Activated CD8-positive, alpha-beta memory T cell treated with anti-CD3 and anti-CD28 coated beads for 36 hours (primary cell): ENCODE measurements at regions not wholly inside any gene's neighbourhood (a gene's known extent, or its start where the extent isn't known, plus 50 kb on each side); places are given as distances from the start of the nearest gene placed in this dataset.
"Not testable (repeated sequence)": the region's sequence is repeated elsewhere in the genome, so short reads cannot be mapped to it uniquely, and the experiment has no call there.

Experiments
- CTCF ChIA-PET: fragments of 350-600 bp; sonication (Branson Sonifier 250); formaldehyde crosslinking; loops from one replicate; lab custom pipeline; 2021; ENCODE audit warnings: antibody characterized with exemption; lab: Charles Lee
- POLR2A ChIA-PET: fragments of 350-600 bp; sonication (Branson Sonifier 250); formaldehyde crosslinking; loops from one replicate; lab custom pipeline; 2021; ENCODE audit warnings: antibody characterized with exemption; lab: Charles Lee

DNA sequence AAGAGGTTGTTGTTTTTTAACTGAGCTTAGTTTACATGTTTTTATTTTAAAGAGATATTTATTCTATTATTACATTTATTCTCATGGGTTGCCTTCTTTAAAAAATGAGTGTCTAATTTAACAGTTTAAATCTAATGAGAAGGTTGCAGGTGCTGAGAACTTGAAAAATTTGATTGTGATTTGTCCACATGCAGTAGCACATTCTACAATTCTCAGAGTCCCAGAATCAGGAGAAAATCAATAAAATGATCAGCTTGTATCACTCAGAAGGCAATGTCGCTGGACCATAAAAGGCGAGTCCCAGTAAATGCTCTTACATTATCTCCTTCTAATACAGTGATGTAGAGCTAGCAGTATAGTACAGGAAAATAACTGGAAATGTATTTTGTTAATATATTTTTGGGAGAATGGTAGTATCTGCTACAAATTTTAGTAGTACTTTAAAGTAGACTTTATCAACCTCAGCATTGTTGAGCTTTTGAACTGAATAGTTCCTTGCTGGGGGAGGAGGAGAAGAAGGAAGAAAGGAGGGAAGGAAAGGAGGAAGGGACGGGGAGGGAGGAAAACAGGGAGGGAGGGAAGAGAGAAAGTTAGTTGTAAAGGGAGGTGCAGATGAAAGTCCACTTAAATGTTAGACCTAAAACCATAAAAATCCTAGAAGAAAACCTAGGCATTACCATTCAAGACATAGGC is 458.0 kb downstream of the DOK5 start:
- CTCF ChIA-PET: interaction anchor here (1.1 kb wide), 1 partner anchor 8 kb away, joined by 3 read pairs; no protein-coding TSS in a partner anchor
- POLR2A ChIA-PET: no interaction called here

DNA sequence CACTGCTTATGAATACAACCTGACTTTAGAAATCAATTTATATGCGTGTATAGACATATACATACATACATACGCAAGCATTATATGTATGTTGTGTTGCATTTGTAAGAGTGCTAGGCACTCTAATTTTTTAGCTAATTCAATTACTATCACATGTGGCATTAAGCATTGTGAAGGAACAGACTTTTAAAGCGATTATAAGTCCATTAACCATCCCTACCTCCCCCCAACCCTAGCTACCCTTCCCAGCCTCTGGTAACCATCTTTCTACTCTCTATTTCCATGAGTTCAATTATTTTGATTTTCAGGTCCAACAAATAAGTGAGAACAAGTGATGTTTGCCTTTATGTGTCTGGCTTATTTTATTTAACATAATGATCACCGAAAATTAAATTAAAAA is 453.8 kb downstream of the DOK5 start:
- POLR2A ChIA-PET: no interaction called here

DNA sequence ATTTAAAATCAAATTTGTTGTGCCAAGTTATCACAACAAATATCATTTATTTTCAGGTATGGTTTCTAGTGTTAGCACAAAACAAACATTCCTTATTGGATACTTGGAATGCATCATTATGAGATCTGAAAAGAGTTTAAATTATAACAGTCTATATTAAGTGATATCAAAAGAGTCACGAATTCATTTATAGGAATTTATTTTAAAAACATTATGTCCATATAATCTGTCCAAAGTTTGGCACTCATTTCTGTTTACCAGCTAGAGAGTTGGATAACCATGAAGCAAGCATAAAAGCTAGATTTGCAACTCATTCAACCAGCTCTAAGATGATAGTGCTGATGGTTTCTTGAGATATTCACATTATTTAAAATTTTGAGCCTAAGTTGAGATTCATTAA is 453.2 kb downstream of the DOK5 start:
- POLR2A ChIA-PET: no interaction called here
- CTCF ChIA-PET: no interaction called here

More for the DNA sequence above, 453.8 kb downstream of the DOK5 start:
- CTCF ChIA-PET: interaction anchor here (0.7 kb wide), 1 partner anchor 248 kb away, joined by 3 read pairs; no protein-coding TSS in a partner anchor

DNA sequence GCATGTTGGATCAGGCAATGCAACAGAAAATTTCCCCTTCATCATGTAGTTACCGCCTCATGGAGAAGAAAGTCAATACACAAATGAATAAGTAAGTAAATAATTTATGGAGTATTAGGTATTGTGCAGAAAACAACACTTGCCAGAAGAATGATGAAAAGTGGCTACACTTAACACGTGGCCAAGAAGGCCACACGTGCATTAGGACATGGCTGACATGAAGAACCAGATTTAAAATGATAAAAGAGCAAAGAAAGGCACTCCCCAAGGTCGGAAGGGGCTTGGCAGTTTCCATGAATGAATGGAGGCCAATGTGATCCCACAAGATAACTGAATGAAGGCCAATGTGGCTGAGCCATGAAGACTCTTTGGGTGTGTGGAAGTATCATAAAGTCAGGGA is 447.2 kb downstream of the DOK5 start:
- POLR2A ChIA-PET: no interaction called here
- CTCF ChIA-PET: no interaction called here

DNA sequence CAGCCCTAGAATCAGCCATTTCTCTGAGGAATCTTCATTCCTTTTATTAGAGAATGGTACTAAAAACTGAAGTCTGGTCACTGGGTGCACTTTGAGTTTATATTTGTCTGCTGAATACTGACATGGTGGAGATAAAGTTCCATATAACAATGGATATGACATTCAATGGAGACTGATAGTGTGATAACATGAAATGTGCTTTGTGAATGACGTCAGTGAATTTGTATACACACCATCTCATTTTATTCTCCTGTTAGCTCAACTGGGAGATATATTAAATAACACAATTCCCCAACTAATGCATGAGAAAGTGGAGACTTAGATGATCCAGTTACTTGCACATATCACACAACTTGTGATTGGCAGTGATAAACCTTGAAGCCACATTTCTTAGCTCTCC is 446.7 kb downstream of the DOK5 start:
- POLR2A ChIA-PET: no interaction called here
- CTCF ChIA-PET: no interaction called here

DNA sequence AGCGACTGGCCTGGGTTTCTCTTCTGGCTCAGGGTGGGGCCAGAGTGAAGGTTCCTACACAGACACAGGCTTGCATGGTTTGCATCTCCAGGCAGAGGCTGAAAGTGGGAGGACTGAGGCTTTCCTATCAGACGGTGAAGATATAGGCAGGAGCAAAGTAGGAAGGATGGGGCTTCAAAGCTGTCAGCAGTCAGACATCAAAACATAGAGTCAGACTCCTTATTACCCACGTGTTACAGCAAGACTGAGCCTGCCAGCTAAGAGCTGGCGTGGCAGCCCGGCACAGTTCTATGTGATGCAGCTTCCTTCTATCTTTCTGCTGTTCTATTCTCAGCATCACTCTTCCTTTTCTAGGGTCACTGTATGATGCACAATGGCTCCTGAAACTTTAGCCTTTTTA is 445.1 kb downstream of the DOK5 start:
- POLR2A ChIA-PET: no interaction called here
- CTCF ChIA-PET: no interaction called here

DNA sequence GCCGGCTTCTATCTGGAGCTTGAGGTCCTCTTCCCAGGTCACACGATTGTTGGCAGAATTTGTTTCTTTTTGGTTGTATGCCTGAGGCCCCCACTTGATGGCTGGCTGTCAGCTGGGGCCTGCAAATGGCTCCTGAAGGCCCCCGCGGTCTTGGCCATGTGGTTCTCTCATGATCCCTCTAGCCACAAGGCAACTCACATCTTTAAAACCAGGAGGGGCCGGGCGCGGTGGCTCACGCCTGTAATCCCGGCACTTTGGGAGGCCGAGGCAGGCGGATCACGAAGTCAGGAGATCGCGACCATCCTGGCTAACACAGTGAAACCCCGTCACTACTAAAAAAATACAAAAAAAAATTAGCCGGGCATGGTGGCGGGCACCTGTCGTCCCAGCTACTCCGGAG is 443.6 kb downstream of the DOK5 start:
- POLR2A ChIA-PET, CTCF ChIA-PET: not testable (repeated sequence)

DNA sequence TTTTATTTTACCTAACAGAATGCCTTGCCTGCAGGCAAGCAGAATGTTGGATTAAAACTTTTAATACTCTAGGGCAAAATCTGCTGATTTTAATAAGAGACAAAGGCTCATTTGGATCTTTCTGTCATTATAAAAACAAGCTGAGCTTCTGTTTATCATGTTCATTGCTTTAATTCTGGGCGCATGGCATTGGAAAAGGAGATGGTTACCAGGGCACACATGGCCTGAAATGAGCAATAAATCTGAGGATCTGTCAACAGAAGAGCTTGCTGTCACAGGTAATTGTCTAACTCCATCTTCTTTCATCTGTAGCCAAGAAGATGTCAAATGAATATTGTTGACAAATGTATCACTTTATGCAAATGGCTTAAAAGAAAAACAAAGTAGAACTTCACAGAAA is 439.6 kb downstream of the DOK5 start:
- CTCF ChIA-PET: no interaction called here
- POLR2A ChIA-PET: no interaction called here

DNA sequence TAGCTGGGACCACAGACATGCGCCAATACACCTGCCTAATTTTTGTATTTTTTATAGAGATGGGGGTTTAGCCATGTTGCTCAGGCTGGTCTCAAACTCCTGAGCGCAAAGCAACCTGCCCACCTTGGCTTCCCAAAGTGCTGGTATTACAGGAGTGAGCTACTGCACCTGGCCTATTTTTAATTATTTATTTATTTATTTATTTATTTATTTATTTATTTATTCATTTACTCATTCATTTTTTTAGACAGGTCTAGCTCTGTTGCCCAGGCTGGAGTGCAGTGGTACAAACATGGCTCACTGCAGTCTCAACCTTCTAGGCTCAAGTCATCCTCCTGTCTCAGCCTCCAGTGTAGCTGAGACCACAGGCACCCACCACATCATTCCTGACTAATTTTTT is 434.3 kb downstream of the DOK5 start:
- ChIA-PET CTCF (no interaction called here), POLR2A (no interaction called here)

DNA sequence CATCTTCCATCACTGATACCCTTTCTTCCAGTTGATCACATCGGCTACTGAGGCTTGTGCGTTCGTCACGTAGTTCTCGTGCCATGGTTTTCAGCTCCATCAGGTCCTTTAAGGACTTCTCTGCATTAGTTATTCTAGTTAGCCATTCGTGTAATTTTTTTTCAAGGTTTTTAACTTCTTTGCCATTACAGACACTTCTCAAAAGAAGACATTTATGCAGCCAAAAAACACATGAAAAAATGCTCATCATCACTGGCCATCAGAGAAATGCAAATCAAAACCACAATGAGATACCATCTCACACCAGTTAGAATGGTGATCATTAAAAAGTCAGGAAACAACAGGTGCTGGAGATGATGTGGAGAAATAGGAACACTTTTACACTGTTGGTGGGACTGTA is 430.7 kb downstream of the DOK5 start:
- POLR2A ChIA-PET, CTCF ChIA-PET: not testable (repeated sequence)

DNA sequence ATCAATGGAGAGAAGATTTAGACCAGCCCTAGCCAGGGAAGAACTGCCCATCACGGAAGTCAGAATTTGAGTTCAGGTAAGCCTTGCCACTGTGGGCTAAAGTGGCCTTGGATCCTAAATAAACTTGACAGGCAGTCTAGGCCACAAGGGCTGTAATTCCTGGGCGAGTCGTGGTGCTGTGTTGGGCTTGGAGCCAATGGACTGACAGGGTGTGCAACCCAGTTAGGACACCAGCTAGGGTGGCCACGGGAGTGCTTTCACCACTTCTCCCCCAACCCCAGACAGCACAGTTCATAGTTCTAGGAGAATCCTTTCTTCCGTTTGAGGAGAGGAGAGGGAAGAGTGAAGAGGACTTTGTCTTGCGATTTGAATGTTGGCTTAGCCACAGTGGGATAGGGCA is 422.4 kb downstream of the DOK5 start:
- POLR2A ChIA-PET: no interaction called here
- CTCF ChIA-PET: no interaction called here

DNA sequence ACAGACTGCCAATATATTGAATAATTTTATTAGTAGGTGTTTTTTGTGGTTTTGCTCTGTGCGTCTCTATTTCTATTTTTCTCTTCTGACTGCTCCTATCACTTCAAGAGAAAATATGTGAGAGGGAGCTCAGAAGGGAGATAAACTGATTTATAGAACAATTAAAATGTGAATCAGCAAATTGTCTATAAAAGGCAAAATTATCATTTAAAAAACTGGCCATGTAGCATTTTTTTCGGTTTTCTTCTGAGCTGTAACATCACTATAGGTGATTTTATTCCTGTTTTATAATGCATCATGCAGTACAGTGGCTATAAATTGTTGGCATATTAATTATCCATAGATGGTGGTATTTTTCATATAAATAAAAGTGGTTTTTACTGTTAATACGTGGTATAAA is 416.5 kb downstream of the DOK5 start:
- POLR2A ChIA-PET: no interaction called here
- CTCF ChIA-PET: no interaction called here

DNA sequence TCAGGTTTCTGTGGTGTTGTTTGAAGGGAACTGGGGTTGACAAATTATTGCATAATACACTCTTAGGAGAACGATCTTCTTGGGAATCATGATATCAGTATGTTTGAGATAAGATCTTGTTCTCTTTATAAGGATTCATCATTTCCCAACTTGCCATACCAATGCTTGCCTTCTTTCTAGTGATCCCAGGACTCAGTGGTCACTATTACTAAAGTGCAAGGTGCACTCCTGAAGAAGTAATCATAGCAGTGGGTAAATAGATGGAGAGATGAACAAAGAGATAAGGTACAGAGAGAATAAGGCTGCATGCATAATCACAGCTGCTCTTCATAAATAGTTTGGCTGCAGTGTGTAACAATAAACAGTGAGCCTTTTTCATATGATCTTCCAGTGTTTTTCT is 404.0 kb downstream of the DOK5 start:
- POLR2A ChIA-PET: no interaction called here
- CTCF ChIA-PET: no interaction called here

DNA sequence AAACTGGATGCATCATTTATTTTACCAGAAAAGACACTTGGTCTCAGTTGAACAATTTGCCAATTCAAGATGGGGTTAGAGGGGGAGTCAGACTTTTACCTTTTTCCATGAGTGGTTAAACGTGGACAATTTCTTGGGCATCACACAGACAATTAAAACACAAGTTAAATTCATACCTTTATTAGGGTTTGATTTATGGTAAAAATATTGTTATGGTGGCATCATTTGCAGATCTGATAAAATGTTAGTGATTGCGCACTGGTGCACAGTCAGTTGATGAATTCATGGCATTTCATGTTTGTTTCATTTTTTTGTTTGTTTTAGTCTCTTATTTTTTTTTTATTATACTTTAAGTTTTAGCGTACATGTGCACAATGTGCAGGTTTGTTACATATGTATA is 399.9 kb downstream of the DOK5 start:
- POLR2A ChIA-PET: no interaction called here
- CTCF ChIA-PET: no interaction called here

DNA sequence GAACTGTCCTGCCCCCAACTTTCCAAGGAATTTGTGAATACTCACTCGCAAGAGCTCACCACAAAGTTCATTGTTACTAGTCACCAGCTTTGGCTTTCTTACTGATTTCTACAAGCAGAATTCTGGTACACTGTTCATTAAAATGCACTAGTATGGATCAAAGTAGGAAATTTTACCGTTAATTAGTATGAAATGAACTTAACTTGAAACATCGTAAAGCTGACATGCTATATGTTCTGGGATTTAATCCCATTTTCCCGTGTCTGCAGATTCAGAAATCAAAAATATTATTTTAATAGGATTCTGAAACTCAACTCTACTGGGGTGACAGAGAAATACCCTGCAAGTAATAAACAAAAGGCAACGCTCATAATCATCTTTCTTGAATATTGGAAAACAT is 399.3 kb downstream of the DOK5 start:
- ChIA-PET POLR2A (no interaction called here), CTCF (no interaction called here)

DNA sequence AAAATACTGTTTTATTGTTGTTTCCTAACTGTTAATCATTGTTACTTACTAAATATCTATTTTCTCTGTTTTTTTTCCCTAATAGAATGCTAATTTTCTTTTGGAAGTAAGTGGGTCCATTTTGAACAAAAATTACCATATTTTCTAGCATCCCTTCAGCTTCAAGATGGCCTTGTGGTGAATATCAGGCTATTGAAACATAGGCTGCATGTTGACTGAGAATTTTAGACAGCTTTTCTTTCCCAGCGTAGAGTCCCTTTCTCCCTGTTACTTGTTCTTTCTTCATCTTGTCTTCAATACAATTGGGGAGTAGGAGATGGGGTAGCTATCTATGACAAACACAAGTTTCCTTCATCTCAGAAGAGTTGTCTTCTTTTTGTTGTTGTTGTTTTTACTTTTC is 397.0 kb downstream of the DOK5 start:
- CTCF ChIA-PET: no interaction called here
- POLR2A ChIA-PET: no interaction called here

DNA sequence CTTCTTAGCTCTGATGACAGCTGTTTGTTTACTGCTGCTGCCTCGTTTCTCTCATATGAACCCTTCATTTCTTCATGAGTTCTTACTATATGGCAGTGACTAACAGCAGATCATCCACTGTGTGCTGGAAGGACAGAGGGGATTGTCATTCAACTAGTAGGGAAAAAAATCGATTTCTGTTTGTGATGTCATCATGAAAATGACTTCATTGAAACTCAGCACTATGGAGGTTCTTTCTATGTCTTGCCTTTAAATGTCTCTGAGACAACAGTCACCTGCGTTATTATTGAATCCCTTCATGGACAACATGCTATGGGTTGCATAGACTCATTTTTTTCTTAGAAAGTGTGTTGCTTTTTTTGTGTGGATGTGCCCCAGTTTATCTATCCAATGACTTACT is 394.4 kb downstream of the DOK5 start:
- ChIA-PET POLR2A (no interaction called here), CTCF (no interaction called here)

DNA sequence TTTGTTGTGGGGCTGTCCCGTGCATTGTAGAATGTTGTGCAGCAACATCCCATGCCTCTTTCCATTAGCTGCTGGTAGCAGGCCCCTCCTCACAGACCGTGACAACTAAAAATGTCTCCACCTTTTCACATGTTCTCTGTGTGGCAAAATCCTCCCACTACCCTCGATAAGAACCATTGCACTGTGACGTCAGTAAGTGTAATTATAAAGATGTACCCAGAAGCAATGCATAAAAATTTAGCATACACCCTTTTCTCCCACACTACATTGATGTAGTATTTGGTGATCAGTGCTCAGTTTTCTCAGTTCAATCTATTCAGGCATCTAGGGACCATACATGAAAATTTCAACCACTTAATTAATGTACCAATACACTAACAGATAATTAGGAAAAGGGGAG is 389.9 kb downstream of the DOK5 start:
- POLR2A ChIA-PET: no interaction called here
- CTCF ChIA-PET: no interaction called here

DNA sequence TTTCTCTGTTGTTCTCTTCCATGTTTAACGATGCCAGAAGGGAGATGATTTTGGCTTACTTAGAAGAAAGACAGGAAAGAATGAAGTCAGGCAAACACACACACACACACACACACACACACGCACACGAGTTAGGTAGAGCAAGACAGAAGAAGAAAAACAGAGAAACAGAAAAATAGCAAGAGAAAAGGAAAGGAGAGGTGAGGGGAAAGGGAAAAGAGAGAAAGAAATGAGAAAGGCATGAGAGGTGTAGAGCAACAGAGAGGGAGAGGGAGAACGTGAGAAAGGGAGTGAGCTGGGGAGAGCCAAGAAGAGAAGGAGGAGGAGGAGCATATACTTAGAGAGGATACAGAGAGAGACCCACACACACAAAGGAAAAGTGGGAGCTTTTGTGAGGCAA is 385.3 kb downstream of the DOK5 start:
- CTCF ChIA-PET: no interaction called here
- POLR2A ChIA-PET: no interaction called here

DNA sequence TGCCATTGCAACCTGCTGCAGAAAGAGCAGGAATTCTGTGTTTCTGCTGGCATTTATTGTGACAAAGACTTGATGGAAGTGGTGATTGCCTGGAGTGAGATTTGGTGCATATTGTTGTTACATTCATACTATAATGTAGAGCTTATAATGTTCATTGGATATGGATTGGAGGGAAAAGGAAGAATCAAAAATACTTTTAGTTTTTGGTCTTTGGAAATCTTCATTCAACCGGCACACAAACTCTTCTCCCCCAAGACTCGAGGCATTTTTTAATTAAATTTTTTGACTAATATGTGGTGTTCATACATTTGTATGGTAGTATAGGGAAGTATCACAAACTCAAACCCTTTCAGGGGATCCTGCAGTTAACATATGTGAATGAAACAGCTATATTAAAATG is 380.8 kb downstream of the DOK5 start:
- ChIA-PET CTCF (no interaction called here), POLR2A (no interaction called here)

DNA sequence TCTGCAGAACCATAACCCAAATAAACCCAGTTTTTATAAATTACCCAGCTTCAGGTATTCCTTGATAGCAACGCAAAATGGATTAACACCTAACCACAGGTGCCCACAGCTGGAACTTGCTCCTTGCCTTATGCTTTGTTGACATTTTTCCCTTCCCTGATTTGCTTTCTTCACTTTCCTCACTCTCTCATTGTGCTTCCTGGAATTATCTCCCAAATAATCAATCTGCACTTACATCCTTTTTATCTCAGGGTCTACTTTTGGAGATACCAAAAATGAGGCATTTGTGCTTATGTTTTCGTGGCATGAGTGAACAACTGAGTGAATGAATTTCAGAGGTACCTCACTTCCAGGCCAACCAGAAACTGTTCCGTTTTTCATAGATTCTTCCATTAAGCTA is 374.3 kb downstream of the DOK5 start:
- ChIA-PET POLR2A (no interaction called here), CTCF (no interaction called here)

DNA sequence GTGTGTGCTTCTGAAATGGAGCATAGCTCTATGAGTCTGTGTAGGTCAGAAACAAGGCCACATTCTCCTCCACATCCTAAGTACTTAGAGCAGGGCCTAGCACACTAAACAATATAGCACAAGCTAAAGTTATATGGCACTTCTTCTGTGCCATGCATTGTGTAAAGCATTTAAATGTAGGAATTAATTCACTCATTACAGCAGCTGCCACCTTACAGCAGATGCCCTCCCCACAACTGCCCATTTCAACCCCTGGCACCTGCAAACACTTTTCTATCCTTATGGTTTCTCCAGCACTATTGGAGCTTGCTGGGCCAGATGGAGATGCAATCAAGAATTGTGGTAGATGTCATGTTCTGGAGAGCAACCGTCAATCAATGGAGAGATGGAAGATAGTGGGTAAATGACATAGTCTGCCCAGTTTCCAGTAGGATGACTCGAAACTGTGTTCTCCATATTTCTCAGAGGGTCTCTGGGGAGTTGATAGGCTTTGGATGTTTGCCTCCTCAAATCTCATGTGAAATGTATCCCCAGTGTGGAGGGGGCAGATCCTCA is 373.7 kb downstream of the DOK5 start:
- POLR2A ChIA-PET: no interaction called here
- CTCF ChIA-PET: no interaction called here
